Vagina (tissue), 2 donors: ENCODE measurements at regions not wholly inside any gene's neighbourhood (a gene's known extent, or its start where the extent isn't known, plus 50 kb on each side); places are given as distances from the start of the nearest gene placed in this dataset.
A peak's percentile ranks its signal among the peaks of the same experiment; 100 is the strongest.

ENCODE experiments used
- CTCF ChIP-seq, 3 experiments: fragments of 450-650 bp in 2 of 3; fragments of 200-600 bp in 1 of 3; sonication (generic) in 1 of 3; IDR thresholded peaks; one replicate each; pipeline ENCODE4 v1.5.1; 2017 to 2019; ENCODE audit warnings: antibody characterized with exemption in 3 of 3, mild to moderate bottlenecking in 2 of 3, moderate library complexity in 2 of 3
- POLR2A ChIP-seq, 2 donors: fragments of 450-650 bp; IDR thresholded peaks; one replicate each; pipeline ENCODE4 v1.6.1; 2017; ENCODE audit warnings: antibody characterized with exemption in 2 of 2, mild to moderate bottlenecking in 2 of 2, moderate library complexity in 2 of 2

DNA sequence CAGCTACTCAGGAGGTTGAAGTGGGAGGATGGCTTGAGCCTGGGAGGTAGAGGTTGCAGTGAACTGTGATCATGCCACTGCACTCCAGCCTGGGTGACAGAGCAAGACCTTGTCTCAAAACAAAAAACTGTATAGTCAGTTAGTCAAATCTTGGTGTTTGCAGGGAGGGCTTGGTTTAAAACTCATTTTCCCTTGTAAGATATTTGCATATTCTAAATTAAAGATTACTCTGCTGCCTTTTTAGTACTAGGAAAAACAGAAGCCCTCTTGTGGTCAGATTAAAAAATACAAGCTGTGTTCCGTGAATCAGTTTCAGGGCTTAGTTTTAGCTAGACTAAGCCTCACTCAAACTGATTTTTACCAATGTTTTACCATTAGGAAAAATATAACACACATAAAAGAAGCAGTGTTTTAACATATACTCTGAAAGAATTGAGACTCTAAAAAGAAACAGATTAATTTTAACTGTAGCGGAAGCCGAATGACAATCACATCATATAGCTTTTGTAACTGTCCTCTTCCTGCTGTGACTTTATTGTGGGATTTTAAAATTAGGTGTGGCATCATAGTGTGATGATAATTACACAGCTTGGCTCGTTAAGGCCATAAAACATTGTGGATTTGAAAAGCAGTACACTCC is 84.9 kb upstream of the BASP1 start:
- TF ChIP-seq CTCF (IDR thresholded peaks at IDR 0.05) (peak; percentile 27 to 72 (median 52)), POLR2A (IDR thresholded peaks at IDR 0.05) (no peak)
